HG02798 (cell line): ENCODE measurements at regions not wholly inside any gene's neighbourhood (a gene's known extent, or its start where the extent isn't known, plus 50 kb on each side); places are given as distances from the start of the nearest gene placed in this dataset.

Experiments used
- ATAC-seq: cut with Tn5 transposase; IDR thresholded peaks from one replicate; pipeline ENCODE4 v1.9.1; 2021; ENCODE audit warnings: mild to moderate bottlenecking; ENCODE audit not compliant: unreplicated experiment, poor library complexity

- no peak for ATAC-seq
Observed at GRCh38 chr13:104011505-104012241, 945.5 kb upstream of the SLC10A2 start.

- no peak for ATAC-seq
Observed at GRCh38 chr13:104008541-104009435, 942.6 kb upstream of the SLC10A2 start.

DNA sequence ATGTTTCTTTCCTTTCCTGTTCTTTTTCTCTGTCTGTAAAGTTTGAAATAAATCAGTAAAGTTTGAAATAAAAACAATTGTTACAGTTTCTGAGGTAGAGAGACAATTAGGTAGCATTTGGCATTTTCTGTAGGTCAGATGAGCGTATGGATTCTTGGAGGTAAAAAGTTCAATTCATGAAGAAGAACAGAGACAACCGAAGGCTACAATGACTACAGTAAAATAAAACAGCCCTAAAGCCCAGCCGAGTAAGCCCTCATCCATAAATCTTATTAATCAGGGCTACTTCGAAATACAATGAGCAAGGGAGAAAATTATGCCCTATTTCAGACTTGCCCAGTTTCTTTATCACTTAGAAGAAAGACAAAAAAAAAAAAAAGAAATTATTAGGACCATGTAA lies 941.9 kb upstream of the SLC10A2 start:
- no peak for ATAC-seq

DNA sequence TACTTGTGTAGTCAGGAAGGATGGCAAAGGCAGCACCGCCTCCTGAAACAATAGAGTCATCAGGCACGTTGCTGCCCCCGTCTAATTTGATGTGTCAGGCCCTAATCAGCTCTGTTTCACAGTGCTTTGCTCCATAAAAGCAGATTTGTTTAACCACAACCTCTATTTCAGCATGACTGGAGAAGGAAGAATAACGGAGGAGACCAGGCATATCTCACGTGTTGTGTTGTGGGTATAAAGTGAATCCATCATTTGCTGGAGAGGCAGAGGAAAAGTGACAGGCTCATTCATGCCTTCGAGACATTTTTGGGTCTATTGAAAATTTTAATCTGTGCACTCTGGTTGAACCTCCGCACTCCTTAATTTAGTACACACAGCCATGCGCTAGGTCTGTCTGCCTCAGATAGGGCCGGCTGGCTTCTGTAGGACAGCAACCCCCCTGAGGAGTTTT lies 940.4 kb upstream of the SLC10A2 start:
- ATAC-seq = no peak

DNA sequence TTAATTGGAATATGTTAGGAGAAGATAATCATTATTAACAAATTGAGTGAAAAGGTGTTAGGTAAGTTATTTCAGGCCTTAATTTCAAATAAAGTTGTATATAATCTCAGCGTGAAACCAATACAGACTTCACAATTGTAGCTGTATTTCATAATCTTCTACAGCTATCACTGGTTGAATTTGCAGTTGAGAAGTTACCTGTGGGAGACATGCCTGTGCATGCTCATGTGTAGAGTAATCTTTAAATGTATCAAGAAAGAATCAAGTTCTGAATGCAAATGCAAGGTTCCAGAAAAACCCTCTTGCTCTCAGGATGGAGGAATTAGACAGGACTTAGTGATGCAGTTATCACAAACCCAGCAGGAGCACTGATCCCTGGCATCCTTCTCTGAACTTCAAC lies 938.4 kb upstream of the SLC10A2 start:
- no peak for ATAC-seq

- ATAC-seq = no peak
Observed at GRCh38 chr13:104002216-104002615, 936.0 kb upstream of the SLC10A2 start.

DNA sequence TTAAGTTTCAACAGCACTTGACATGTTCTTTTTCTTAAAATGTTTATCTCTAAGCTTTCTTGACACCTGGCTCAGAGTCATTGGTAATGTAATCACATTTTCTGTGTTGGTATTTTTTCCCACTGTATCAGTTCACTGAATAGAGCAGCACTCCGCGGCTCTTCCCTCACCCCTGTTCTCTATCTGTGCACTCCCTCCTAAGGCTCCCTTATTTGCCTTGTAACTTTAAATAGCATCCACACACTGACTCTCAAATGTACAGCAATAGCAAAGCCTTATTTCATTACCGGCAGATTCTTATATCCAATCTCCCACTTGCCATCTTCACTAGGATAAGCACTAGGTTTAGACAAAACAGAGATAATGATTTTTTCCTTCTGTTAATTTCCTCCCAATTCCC lies 935.5 kb upstream of the SLC10A2 start:
- no peak for ATAC-seq

GRCh38 chr13:103996733-103997132 lies 930.5 kb upstream of the SLC10A2 start:
- ATAC-seq = no peak

GRCh38 chr13:103983948-103984347 lies 917.7 kb upstream of the SLC10A2 start:
- ATAC-seq = no peak

DNA sequence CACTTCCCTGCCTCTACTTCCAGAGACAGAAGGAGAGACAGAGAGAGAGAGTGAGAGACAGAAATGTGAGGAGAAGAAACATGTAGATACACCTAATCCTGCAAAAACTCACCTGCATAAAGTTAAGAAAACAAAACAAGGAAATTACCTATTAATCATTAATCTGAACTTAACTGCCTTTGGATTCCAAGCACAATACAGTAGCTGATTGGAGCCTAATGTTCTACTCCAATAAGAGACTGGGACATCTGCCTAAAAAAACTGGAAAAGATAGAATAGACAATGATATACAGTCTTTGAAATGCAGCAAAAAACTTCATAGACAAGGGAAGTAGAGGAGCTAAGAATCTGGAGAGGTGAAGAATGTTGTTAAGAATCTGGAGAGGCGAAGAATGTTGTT lies 910.2 kb upstream of the SLC10A2 start:
- no peak for ATAC-seq

DNA sequence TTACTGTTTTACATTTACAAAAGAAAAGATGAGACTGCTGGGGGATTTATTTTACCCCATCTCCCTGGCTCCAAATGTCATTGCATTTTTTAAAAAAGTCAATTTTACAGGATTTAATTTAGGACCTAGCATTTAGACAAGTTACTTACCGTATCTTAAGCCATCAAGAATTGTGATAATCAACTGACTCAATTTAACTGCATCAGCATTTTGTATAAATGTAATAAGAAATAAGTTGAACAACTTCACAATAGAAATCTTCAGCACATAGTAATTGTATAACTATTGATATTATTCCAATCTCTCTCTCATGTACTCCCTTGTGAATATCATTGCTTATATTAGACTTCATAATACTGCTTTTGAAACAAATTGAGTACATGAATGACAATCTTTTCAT lies 907.5 kb upstream of the SLC10A2 start:
- no peak for ATAC-seq

DNA sequence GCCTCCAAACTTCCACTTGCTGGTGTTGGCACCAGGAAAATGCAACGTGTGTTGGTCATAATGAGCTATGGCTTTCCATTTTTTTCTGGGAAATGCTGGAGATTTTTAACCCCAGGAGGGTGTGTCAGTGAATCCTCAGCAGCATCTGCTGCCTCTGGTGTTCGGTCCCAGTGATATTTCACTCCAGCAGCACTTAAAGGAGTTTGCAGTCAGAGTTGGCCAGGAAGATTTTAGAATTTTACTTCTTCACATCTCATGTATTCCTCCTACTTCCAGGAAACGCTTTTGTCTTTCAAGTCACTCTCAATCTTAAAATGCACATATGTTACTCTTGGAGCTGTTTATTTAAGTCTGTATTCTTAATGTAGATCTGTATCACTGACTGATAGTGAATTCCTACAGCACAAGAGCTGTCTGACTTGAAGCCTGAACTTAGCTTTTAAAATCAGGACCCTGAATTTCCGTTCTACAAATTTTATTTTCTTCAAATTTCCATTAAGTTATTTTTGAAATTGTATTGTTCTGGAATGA lies 903.4 kb upstream of the SLC10A2 start:
- ATAC-seq = no peak

- ATAC-seq = no peak
Observed at GRCh38 chr13:103965506-103966243, 899.5 kb upstream of the SLC10A2 start.

GRCh38 chr13:103961784-103962183 lies 895.6 kb upstream of the SLC10A2 start:
- no peak for ATAC-seq

DNA sequence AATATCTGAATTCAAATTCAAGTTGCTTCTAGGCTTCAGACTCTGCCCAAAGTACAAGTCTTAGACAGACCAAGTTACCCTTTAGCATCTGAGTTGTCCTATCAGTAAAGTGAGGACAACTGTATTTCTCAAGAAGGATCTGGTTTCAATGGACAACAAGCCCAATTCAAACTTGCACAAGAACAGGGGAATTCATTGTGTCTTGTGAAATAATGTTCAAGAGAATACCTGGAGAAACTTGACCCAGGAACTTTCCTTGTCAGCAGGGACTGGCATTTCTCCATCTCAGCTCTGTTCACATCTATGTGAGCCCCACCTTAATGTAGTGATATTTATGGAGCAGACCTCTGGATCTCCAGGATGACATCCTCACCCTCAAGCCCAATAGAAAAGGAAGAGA lies 894.9 kb upstream of the SLC10A2 start:
- ATAC-seq = no peak

GRCh38 chr13:103960001-103960400 lies 893.8 kb upstream of the SLC10A2 start:
- ATAC-seq = no peak

- ATAC-seq = no peak
Observed at GRCh38 chr13:103958691-103959090, 892.5 kb upstream of the SLC10A2 start.

DNA sequence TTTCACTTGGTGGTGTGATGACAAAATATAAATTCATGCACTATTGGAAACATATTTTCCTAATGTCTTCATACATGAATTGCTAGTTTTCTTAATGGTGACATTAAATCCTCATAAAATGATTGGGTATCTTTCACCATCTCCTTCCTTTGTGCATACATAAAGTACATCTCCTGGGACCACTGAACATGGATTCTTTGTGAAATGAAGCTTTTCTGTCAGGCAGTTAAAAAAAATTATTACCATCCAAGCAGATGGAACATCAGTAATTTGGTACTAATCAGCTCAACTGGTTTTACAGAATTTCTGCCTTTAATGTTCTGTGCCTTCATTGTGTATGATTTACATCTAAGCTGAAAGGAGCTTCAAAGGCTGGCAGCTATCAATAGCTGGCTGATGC lies 891.7 kb upstream of the SLC10A2 start:
- no peak for ATAC-seq

DNA sequence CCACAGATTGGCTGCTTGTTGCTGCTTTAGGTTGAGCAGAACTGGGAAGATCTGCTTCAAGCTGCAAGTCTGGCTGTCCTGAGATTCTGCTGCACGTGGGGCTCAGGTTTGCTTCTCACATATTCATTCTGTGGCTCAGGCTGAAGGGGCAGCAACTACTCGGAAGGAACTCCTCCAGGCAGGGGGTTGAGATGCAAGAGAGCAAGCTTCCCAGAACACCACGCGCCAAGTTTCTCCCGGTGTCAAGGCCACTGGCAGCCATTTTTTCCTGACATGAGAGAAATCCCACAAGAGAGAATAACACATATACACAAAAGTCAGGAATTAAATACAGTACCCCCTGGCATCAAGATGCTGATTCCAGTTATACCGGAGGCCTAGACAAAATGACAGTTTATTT lies 887.6 kb upstream of the SLC10A2 start:
- ATAC-seq = no peak

- ATAC-seq = no peak
Observed at GRCh38 chr13:103952183-103952582, 886.0 kb upstream of the SLC10A2 start.

GRCh38 chr13:103948426-103948825 lies 882.2 kb upstream of the SLC10A2 start:
- no peak for ATAC-seq
